UCSD-AML1 (cell line): ENCODE measurements at regions not wholly inside any gene's neighbourhood (a gene's known extent, or its start where the extent isn't known, plus 50 kb on each side); places are given as distances from the start of the nearest gene placed in this dataset.

Experiments
- DNase-seq: peaks from one replicate; lab custom pipeline; 2025; ENCODE audit not compliant: unreplicated experiment; lab: John Stamatoyannopoulos, UW

DNA sequence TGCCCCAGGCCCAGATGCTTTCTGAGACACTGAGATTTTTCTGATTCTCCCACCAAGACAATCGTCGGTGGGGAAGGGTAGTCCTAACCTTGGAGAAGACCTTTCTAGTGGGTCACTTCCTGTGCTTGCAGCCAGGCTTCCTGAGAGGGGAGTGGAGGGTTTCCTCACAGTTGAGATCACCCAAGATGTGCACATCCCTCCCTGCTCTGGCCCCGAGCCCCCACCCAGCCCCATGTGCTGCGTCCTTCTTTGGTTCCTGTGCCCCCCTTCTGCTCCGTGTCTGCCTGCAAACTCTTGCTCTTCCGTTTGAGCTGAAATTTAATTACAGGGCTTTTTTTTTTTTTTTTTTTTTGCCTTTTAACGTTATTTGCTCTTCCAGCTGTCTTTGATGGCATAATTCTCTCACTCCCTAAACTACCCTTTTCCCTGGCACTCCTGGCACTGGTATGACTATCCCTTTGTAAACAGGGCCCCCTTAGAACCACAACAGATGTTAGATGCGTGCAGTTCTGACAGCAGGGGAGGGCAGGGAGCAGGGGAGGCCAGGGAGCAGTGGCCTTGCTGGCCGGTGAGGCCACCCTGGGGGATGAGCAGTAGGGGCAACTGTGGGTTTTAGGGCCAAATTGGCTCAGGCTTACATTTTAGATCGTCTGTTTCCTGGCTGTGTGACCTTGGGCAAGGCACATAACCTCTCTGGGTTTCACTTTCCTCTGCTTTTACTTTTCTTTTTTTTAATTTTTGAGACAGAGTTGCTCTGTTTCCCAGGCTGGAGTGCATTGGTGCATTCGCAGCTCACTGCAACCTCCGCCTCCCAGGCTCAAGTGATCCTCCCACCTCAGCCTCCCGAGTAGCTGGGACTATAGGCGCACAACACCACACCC lies 144.5 kb downstream of the PHETA1 start:
- no peak for DNase-seq

DNA sequence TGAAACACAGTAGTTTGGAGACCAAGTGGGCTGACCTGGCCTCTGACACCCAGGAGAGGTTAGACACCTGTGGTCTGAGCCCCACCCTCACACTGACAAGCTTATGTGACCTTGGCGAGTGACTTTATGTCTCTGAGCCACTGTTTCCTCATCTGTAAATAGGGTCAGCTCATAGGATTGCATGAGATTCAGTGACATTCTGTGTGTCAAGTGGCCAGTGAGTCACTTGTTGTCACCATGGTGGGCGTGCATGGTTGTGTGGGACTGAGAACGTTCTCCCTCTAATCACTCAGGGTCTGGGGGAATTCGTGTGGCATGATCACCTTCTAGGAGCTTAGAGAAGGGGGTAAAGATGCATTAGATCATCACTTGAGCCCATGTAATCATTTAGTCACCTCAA lies 146.4 kb downstream of the PHETA1 start:
- no peak for DNase-seq

DNA sequence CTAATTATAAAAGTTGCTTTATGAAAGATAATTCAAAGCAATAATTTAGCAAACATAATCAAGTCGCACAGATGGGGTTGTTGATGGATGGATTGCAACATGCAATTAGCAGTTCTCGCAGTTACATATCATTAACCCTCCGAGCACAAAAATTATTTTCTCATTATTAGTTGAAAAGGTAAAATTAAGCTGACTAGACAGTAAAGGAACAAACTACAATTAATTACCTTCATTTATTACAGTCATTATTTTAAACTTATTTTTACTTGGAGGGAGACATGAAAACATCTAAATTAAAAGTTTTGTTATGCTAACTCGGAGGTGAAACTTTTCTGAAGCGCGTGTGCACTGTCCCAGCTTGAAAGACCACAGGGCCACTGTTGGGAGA lies 146.9 kb downstream of the PHETA1 start:
- DNase-seq: no peak

DNA sequence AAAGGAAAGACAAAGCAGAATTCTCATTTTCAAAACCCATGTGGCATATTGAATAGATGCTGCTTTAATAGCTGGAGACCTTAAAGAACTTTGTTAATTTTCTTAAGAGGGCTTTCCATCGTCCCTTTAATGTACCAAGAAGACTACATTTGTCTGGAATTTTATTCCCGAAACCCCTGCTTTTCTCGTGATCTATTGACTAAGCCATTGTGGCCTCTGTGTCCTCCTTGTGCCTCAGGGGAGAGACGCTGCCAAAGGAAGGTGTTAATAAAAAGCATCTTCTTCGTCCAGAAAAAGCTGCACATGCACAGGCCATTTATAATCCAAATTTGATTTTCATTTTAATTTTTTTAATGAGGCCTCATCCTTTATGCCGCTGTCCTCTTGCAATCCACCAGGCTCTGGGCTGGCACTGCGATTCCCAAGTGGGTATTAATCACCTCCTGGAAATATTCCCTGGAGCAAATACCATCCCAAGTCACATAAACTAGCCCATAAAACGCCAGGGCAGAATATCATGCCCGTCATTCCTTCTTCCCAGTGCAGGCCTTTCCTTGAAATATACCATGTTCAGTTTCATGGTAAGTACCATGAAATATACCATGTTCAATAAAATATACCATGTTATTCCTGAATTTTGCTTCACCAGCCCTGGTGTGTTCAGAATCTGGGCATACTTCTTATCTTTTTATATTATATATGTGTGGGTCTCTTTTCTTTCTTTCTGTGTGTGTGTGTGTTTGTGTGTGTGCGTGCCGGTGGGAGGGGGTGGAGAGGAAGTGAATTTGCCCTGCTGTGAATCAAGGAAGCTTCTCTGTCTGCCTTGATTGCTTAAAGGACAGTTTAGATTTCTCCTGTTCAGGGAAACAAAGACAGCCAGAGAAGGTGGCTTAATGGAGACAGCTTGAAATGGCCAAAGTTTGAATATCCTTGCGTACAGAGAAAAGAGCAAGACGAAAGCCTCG lies 147.6 kb downstream of the PHETA1 start:
- DNase-seq: no peak

DNA sequence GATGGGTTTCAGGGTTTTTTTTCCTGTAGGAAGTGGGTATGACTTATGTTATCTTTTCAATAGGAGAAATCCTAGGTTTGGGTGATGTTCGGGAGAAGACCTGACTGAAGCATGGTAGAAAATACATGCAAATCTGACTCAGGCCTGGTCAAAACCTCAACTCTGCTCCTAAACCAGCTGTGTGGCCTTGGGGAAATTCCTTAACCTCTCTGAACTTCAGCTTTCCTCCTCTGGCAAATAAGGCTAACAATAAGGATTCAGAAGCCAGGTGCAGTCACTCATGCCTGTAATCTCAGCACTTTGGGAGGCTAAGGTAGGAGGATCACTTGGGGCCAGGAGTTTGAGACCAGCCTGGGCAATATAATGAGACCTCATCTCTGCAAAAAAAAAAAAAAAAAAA lies 148.5 kb downstream of the PHETA1 start:
- DNase-seq: no peak

DNA sequence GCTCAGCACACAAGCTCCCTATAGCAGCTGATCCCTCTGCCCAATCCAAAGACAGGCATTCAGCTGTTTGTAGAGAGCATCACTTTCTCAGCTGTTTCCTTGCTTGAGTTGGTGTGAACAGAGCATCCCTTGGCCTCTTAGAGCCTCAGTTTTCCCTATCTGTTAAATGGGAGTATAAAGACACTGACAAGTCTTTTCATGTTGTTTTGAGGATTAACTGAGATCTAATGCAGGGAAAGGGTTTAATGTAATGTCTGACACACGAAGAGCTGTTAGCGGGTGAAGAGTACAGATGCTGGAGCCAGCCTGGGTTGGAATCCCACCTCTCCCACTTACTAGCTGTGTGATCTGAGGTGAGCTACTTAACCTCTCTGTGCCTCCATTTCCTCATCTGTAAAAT lies 149.5 kb downstream of the PHETA1 start:
- no peak for DNase-seq

DNA sequence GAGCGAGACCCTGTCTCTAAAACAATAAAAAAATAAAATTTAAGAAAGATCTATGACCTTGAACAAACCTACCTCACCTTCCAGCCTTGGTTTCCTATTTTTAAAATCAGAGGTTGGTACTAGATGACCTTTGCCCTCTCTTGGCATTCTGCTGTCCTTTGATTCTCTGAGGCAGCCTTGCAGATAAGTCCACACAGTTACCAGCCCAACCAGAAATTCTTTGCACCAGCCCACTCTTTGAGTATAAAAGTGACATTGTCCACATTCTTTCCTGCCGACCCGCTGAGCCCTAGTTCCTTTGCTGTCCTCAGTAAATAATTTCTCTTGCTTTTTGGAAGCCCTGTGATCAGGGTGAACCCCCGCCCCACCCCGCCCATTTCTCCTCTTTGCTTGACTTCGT lies 150.4 kb downstream of the PHETA1 start:
- no peak for DNase-seq

DNA sequence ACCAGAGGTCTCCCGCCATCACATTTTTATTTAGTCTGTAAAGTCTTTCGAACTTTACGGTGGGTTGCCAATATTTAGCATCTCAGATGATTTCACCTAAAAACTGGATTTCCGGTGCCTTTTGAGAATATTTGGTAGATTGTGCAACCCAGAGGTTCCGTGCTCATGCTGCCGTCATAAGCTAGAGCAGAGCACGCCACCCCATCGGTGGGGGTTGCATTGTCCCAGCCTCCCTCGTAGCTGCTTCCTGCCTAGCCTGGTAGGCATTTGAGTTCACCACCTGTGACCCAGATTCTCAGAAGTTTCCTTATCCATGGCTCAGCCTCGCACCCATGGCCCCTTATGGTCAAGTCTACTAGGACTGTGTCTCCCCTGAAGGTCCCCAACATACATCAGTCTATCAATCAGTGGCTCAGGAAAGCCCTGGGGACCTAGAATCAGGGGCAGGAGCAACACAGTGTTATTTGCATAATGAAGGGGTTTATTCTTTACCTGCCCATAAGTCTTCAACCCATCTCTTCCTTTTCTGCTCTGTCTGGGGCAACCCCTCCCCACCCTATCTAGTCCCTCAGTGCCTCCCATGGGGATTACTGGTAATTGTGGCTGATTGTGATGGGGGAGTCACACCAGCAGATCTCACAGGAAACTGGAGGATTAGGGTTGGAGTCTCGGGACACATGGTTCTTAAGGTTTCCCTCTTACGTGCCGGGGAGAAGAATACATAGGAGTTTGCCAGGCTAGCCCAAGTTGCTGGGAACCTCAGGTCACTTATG lies 152.3 kb downstream of the PHETA1 start:
- DNase-seq: no peak

DNA sequence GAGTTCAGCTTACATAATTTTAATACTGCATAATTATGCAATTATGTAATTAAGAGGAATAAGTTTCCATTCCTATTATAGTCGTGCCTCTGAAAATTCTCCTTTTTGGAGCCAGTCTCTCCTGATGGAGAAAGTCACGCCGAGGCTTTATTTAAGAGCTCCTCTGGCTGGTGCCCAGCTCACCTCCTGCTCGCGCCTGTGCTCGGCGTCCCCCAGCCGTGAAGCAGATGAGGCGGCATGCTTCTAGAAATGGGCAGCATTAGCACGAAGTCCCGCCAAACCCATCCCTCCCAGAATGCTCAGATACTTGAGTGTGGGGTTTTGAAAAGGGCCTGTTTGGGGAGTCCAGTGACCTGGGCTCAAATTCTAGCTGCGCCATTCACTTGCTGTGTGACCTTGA lies 153.0 kb downstream of the PHETA1 start:
- DNase-seq: no peak

DNA sequence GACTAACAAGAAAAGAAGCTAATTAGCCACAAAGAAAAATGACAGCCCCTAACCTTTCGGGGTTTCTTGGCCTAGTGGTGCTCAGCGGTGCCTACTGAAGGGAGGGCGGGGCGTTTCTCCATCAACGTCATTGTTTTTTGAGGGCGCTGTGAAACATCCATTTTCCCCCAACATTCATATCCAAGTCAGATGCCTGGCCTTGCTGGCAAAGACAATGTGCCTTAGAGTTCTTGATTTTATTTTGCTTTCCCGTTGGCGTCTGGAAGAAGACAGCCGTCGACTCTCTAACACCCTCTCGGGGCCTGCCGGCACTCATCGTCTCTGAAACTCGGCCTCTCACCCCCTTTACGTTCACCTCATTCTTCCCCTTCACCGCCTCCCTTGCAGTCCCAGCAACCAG lies 154.5 kb downstream of the PHETA1 start:
- no peak for DNase-seq

DNA sequence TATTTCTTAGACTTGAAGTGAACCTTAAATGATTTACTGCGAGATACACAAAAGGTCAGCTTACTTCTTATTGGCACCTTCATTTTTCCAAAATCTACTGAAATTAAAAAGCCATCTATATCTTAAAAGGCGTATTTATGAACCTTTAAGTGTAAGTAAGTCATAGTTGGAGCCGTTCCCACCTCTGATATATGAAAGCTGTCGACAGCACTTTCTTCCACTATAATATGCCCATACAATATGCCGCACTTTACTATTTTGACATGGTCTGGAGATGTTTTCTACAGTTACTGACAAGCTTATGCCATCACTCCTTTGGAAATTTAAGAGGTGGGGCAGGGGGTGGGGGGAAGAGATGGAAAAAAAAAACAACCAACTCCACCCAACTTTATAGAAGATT lies 155.3 kb downstream of the PHETA1 start:
- DNase-seq: no peak

DNA sequence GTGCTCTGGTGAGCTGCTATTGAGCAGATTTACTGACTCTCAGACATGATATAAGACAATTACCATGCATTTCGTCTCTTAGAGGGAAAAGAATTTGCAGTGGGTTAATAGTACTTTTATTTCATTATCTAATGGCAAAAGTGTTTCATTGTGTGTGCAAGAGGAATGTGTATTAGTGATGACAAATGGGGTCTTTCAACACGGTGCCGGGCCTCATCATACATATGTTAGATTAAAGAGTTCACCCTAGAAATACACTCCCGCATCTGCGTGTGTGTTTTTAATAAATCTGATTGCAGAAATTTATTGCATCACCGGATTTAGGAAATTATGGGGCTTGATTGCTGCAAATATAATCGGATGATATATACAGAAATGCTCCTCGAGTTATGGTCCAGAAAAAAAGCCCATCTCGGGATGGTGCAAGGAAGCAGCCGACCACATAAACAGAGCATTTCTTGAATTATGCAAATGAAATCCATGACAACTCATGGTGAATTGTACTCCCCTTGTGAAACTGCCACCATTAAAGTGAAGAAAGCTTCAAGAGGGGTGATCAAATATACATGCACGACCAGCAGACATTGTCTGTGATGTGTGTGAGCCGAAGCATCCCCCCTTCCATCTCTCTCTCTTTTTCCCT lies 156.0 kb downstream of the PHETA1 start:
- DNase-seq: no peak

DNA sequence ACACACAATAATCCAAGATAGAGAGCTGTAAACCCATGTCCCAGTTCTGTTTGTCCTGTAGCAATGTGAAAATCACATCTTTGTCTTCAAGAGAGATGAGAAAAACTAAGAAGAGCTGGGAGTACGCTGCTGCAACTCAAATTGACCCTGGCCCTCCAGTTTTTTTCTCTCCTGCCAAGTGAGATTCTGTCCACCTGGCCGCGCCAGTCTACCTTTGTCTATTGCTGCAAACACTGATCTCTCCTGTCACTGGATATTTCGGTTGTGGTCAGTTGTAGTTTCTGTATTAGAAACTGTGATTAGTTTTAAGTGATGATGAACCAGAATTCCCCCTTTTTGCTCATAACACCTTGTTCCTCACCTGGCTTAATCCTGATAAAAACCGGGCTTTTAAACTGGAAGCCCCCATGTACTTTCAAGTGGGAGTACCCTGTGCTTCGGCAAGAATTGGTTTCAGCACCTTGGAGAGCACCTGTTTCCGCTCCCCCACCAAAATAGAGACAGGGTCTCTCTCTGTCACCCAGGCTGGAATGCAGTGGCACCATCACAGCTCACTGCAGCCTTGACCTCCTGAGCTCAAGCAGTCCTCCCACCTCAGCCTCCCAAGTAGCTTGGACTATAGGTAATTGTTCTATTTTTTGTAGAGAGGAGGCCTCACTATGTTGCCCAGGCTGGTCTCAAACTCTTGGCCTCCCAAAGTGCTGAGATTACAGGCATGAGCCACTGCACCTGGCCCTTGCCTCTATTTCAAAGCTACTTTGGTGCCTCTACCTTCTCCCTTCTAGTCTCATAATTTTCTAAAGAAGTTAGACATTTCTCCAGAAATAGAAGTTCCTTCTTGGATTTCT lies 156.8 kb downstream of the PHETA1 start:
- no peak for DNase-seq

DNA sequence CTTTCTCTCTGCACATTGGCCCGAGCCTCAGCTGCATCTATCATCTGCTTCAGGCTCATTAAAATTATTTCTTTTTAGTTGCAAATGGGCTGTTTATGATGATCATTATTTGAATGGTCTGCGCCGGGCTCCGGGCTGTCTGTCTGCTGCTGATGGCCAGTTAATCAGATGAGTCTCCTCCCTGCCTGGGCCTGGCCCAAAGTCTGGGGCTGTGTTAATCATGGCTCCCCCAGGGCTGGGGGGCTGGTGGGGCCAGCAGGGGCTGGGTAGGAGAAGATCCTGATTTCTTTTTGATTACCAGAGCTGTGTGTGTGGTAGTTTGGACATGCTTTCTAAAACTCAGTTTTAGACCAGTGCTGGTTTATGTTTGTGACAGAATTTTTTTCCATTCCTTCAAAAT lies 159.1 kb downstream of the PHETA1 start:
- DNase-seq: no peak

DNA sequence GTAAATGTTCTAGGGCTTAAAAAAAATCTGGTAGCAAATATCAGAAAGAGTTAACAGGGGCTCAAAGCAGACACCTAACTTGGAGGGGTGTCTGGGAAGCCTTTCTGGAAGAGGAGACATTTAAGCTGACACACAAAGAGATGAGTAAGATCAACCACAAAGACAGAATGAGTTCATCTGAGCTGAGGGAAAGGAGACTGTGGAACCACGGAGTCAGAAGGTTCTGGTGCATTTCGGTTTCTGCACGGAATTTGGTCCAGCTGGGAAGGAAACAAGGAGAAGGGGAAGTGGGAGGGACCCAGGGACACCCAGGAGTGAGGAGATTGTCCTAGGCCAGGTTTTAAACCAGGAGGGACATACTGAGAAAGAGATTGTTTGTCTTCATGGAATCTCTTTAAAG lies 161.1 kb downstream of the PHETA1 start:
- DNase-seq: no peak

DNA sequence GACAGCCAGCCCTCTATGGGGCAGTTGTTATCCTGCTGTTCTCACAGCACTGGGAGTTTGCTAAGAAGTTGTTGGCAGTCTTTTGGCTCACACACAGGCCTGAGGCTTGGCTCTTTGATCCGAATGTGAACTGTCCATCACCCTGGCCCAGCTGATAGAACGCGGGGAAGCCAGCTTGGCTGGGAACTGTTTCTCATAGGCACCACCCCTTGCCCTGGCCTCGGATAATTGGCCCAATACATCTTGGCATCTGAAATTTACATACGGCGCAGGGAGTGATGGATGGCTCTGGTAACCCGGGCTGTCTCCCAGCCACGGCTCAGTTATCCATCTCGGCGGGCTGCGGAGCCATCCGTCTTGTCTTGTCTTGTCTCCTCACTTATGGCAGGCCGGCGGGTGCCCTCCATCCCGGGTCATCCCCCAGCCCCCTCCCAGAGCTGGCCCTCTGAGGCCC lies 164.1 kb downstream of the PHETA1 start:
- DNase-seq: no peak

DNA sequence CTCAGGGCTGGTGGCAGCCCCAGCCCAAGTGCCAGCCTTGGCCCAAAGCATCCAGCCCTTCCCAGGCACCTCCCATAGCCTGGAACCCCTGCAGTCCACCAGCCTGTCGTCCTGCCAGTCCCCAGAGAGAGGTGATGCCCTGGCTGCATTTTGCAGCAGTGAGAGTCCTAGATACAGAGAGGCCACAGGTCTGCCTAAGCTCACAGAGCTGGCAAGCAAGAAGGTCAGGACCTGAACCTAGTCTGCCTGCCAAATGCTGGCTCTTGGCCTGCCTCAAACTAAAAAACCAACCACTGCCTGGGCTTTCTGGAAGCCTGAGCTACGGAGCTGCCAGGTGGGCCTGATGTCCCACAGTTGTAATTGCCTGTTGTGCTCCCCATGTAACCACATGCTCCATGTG lies 164.9 kb downstream of the PHETA1 start:
- no peak for DNase-seq

DNA sequence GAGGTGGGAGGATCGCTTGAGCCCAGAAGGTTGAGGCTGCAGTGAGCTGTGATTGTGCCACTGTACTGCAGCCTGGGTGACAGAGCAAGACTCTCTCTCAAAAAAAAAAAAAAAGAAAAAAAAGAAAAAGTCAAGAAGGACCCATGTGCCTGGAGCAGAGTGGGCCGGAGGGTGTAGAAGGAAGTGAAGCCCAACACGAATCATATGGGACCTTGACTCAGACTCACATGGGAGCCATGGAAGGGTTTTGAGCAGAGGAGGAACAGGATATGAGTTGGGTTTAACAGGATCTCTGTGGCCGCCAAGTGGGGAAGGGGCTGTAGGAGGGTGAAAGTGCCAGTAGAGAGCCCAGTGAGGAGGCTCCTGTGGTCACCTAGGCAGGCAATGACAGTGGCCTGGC lies 165.4 kb downstream of the PHETA1 start:
- DNase-seq: no peak

DNA sequence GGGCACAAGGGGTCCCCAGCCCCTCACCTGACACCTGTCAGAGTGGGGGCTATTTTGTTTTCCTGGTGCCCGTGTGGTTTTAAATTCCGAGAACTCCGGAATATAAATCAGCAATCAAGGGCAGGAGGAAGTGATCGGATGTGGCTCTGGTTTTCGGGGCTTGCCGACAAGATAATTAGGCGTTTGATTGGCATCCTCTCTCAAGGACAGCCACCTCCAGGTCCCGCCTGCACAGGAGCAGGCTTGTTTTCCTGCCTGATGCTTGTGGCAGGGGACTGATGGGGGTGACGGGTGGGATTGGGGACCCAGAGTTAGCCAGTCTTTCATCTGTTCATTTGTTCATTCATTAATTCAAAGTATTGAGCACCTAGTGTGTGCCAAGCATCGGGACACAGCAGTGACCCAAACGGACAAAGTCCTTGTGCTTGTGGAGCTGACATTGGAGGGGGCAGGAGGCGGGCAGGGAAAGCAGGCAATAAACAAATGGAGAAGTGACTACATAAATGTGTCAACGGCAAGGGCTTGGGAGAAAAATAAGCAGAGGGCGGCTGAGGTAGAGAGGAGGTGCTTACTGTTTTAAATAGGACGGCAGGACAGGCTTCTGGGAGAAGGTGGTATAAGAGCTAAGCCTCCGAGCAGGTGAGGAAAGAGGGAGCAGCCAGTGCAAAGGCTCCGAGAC lies 166.5 kb downstream of the PHETA1 start:
- no peak for DNase-seq
